Astrocyte (in vitro differentiated cells and primary cell): ENCODE measurements at regions not wholly inside any gene's neighbourhood (a gene's known extent, or its start where the extent isn't known, plus 50 kb on each side); places are given as distances from the start of the nearest gene placed in this dataset.

Experiments
- CTCF ChIP-seq: IDR thresholded peaks from 2 replicates; pipeline ENCODE4 v1.5.1; 2011; ENCODE audit warnings: low read depth, mild to moderate bottlenecking, inconsistent platforms, low read length, moderate library complexity; ENCODE audit not compliant: insufficient read depth
- EZH2 ChIP-seq: IDR thresholded peaks from 2 replicates; pipeline ENCODE4 v1.6.1; 2012; ENCODE audit warnings: mild to moderate bottlenecking, low read length, inconsistent platforms; ENCODE audit not compliant: insufficient read depth

- TF ChIP-seq CTCF (no peak), EZH2 (no peak)
Observed at GRCh38 chr10:21463436-21463835, 62.0 kb downstream of the SKIDA1 start.
